Activated CD8-positive, alpha-beta T cell treated with anti-CD3 and anti-CD28 coated beads, Interleukin-2, amount 10 ng/mL, durations not matched to agents 7 days and 5 days (primary cell): ENCODE measurements at regions not wholly inside any gene's neighbourhood (a gene's known extent, or its start where the extent isn't known, plus 50 kb on each side); places are given as distances from the start of the nearest gene placed in this dataset.
"Not testable (repeated sequence)": the region's sequence is repeated elsewhere in the genome, so short reads cannot be mapped to it uniquely, and the experiment has no call there.

Experiments used
- ATAC-seq: fragments of 150-1000 bp; cut with Tn5 transposase; one replicate; pipeline ENCODE4 v1.10.0; 2021; ENCODE audit warnings: moderate library complexity
- CTCF ChIA-PET: fragments of 350-600 bp; sonication (Branson Sonifier 250); formaldehyde crosslinking; loops from one replicate; lab custom pipeline; 2021; ENCODE audit warnings: antibody characterized with exemption; lab: Charles Lee
- POLR2A ChIA-PET: fragments of 350-600 bp; sonication (Branson Sonifier 250); formaldehyde crosslinking; loops from one replicate; lab custom pipeline; 2021; ENCODE audit warnings: antibody characterized with exemption; lab: Charles Lee
- DNase-seq: peaks from one replicate; pipeline ENCODE4 v3.0.0-alpha.2; 2020
- H3K27ac Mint-ChIP-seq: one replicate; pipeline ENCODE4 v1.8.0; 2021; ENCODE audit warnings: mild to moderate bottlenecking, mixed read lengths
- H3K27me3 Mint-ChIP-seq: one replicate; pipeline ENCODE4 v1.8.0; 2021; ENCODE audit warnings: low read depth, mixed read lengths
- H3K36me3 Mint-ChIP-seq: one replicate; pipeline ENCODE4 v1.8.0; 2021; ENCODE audit warnings: low read depth, mixed read lengths
- H3K4me1 Mint-ChIP-seq: one replicate; pipeline ENCODE4 v1.8.0; 2021; ENCODE audit warnings: low read depth, mixed read lengths
- H3K4me3 Mint-ChIP-seq: one replicate; pipeline ENCODE4 v1.8.0; 2021; ENCODE audit warnings: mild to moderate bottlenecking, mixed read lengths
- H3K9me3 Mint-ChIP-seq: one replicate; pipeline ENCODE4 v1.8.0; 2022; ENCODE audit warnings: mixed read lengths; ENCODE audit not compliant: insufficient read depth

- Mint-ChIP-seq H3K4me3 (no peak overlapping the region), H3K27me3 (no peaks in the 10 kb centered on the region), H3K9me3 (no peaks in the 10 kb centered on the region), H3K4me1 (no peaks in the 10 kb centered on the region), H3K27ac (no peak overlapping the region), H3K36me3 (no peaks in the 10 kb centered on the region)
- DNase-seq (no peak), ATAC-seq (no peak)
- POLR2A ChIA-PET, result no interaction called here
- CTCF ChIA-PET, result interaction anchor here (2.5 kb wide), 1 partner anchor 61 kb away, joined by 14 read pairs; no protein-coding TSS in a partner anchor
Measured at GRCh38 chr20:47444584-47444983, 57.1 kb upstream of the NCOA3 start.

DNA sequence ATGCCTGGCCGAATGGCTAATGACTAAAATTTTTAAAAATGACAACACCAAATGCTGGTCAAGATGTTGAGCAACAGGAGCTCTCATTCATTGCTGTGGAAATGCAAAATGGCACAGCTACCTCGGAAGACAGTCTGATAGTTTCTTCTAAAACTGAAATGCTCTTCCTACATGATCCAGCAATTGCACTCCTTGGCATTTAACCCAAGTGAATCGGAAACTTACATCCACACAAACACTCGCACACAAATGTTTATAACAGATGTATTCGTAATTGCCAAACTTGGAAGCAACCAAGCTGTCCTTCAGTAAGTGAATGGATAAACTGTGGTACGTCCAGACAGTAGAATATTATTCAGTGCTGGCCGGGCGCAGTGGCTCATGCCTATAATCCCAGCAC is 56.4 kb upstream of the NCOA3 start:
- no peaks in the 10 kb centered on the region for H3K9me3 Mint-ChIP-seq
- DNase-seq, result no peak
- H3K36me3 Mint-ChIP-seq, result no peaks in the 10 kb centered on the region
- H3K27me3 Mint-ChIP-seq, result no peaks in the 10 kb centered on the region
- ChIA-PET POLR2A (no interaction called here), CTCF (interaction anchor here (1.1 to 2.5 kb wide), 2 partner anchors 11 to 61 kb away, joined by 3 to 14 read pairs; no protein-coding TSS in a partner anchor)
- no peaks in the 10 kb centered on the region for H3K4me1 Mint-ChIP-seq
- ATAC-seq, result no peak
- H3K27ac Mint-ChIP-seq, result no peak overlapping the region
- H3K4me3 Mint-ChIP-seq, result no peak overlapping the region

DNA sequence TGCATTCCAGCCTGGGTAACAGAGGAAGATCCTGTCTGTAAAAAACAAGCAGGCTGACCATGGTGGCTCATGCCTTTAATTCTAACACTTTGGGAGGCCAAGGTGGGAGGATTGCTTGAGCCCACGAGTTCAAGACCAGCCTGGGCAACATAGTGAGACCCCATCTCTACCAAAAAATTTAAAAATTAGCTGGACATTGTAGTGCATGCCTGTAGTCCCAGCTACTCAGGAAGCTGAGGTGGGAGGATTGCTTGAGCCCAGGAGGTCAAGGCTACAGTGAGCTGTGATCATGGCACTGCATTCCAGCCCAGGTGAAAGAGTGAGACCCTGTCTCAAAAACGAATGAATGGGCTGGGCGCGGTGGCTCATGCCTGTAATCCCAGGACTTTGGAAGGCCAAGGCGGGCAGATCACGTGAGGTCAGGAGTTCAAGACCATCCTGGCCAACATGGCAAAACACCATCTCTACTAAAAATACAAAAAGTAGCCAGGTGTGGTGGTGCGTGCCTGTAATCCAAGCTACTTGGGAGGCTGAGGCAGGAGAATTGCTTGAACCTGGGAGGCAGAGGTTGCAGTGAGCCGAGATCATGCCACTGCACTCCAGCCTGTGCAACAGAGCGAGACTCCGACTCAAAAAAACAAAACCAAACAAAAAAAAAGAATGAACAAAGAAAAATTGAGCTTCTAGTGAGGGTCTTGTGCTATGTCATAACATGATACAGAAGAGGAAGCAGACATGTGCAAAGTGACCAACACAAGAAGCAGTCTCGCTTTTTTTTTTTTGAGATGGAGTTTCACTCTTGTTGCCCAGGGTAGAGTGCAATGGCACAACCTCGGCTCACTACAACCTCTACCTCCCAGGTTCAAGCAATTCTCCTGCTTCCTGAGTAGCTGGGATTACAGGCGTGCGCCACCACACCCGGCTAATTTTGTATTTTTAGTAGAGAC is 54.1 kb upstream of the NCOA3 start:
- H3K36me3 Mint-ChIP-seq, H3K27ac Mint-ChIP-seq, H3K4me1 Mint-ChIP-seq, H3K9me3 Mint-ChIP-seq, H3K4me3 Mint-ChIP-seq, DNase-seq, H3K27me3 Mint-ChIP-seq, POLR2A ChIA-PET, ATAC-seq: not testable (repeated sequence)
- CTCF ChIA-PET, result interaction anchor here (2.5 kb wide), 1 partner anchor 64 kb away, joined by 14 read pairs; no protein-coding TSS in a partner anchor

GRCh38 chr20:47448429-47448828 is 53.3 kb upstream of the NCOA3 start:
- CTCF ChIA-PET, result no interaction called here
- ATAC-seq, result no peak
- Mint-ChIP-seq H3K36me3 (no peaks in the 10 kb centered on the region), H3K27me3 (no peaks in the 10 kb centered on the region), H3K4me1 (peaks cover 10% of the 10 kb centered on the region), H3K9me3 (no peaks in the 10 kb centered on the region), H3K4me3 (no peak overlapping the region), H3K27ac (no peak overlapping the region)
- no peak for DNase-seq
- POLR2A ChIA-PET, result no interaction called here

DNA sequence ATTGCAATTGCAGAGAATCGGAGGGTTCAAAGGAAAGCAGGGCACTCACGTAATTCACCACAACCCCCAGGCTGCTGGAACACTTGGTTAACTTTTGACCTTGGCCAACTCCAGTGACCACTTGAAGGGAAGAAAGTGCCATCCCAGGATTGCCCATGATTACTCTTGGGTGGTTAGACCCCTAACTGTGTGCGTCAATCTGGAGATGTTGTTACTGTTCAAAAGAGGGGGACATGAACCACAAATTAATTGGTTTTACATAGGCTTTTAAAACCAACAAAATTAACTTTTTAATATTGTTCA is 50.1 kb upstream of the NCOA3 start:
- ChIA-PET POLR2A (interaction anchor here (0.8 kb wide), 1 partner anchor 42 kb away, joined by 3 read pairs; no protein-coding TSS in a partner anchor), CTCF (no interaction called here)
- DNase-seq (no peak), ATAC-seq (no peak)
- Mint-ChIP-seq H3K9me3 (no peaks in the 10 kb centered on the region), H3K27ac (no peak overlapping the region), H3K4me1 (peaks cover 32% of the 10 kb centered on the region), H3K27me3 (no peaks in the 10 kb centered on the region), H3K4me3 (no peak overlapping the region), H3K36me3 (no peaks in the 10 kb centered on the region)
